GM12864 (cell line): ENCODE measurements at regions not wholly inside any gene's neighbourhood (a gene's known extent, or its start where the extent isn't known, plus 50 kb on each side); places are given as distances from the start of the nearest gene placed in this dataset.

ENCODE experiments used
- DNase-seq: peaks from one replicate; pipeline ENCODE4 v3.0.0-alpha.2; 2011; ENCODE audit warnings: low read depth
- H3K4me3 ChIP-seq: 2 replicates; pipeline ENCODE4 v1.5.1; 2011; ENCODE audit warnings: mild to moderate bottlenecking, low read depth, low read length, control low read depth
- CTCF ChIP-seq: IDR thresholded peaks from 2 replicates; pipeline ENCODE4 v1.5.1; 2011; ENCODE audit warnings: low read depth, mild to moderate bottlenecking, moderate library complexity, low read length, control low read depth, inconsistent platforms; ENCODE audit errors: missing control alignments

DNA sequence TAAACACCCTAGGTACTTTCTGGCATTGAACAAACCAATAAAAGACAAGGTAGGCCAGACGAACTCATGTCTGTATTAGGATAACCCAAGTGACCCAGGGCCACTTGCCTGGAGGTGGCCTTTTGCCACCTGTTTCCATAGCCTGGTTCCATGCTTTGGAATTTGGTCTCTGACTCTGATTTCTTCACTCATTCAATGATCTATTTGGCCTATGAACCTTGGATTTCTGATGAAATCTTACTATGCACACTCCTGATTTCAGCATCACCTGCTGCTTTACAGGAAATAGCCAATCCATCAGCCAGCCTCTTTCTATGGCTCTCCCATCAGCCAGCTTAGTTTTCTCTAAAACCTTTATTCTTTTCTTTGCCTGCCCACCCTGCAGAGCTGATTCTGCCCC lies 142.8 kb upstream of the PSMD7 start:
- H3K4me3 ChIP-seq, result no peak overlapping the region
- no peak for DNase-seq
- TF ChIP-seq CTCF, result no peak

- TF ChIP-seq CTCF, result no peak
- no peak overlapping the region for H3K4me3 ChIP-seq
- no peak for DNase-seq
These were observed 150.0 kb upstream of the PSMD7 start for GRCh38 chr16:74146643-74147042.

GRCh38 chr16:74143171-74143570 lies 153.4 kb upstream of the PSMD7 start:
- no peak for TF ChIP-seq CTCF
- no peak overlapping the region for H3K4me3 ChIP-seq
- DNase-seq, result no peak

- DNase-seq, result no peak
- H3K4me3 ChIP-seq, result no peak overlapping the region
- no peak for TF ChIP-seq CTCF
These were observed 155.6 kb upstream of the PSMD7 start for GRCh38 chr16:74141015-74141414.

DNA sequence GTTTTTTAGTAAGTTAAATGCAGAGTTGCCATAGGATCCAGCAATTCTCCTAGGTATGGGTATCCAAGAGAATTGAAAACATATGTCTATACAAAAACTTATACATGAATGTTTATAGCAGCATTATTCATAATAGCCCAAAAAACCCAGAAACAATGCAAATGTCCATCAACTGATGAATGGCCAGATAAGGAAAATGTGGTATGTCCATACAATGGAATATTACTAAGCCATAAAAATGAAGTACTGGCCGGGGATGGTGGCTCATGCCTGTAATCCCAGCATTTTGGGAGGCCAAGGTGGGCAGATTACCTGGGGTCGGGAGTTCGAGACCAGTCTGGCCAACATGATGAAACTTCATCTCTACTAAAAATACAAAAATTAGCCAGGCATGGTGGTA lies 156.1 kb upstream of the PSMD7 start:
- no peak overlapping the region for H3K4me3 ChIP-seq
- no peak for DNase-seq
- TF ChIP-seq CTCF, result no peak

DNA sequence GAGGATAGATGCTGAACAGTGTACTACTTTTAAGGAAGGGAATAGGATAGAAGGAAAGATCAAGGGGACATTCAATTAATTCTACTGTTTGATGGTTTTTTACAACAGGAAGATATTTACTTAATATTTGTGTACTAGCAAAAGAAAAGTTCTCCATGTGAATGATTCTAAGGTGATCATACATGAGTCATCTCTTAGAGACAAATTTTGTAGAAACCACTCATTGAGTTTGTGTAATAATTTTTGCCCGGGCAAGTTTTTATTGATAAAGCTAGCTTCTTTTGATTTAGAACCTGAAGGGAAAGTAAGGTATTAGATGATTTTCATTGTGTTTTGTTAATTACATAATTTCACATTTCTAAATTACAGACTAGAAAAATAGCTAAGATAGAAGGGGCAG lies 172.8 kb upstream of the PSMD7 start:
- no peak for DNase-seq
- no peak overlapping the region for H3K4me3 ChIP-seq
- no peak for TF ChIP-seq CTCF

GRCh38 chr16:74123195-74123594 lies 173.4 kb upstream of the PSMD7 start:
- no peak overlapping the region for H3K4me3 ChIP-seq
- DNase-seq, result no peak
- no peak for TF ChIP-seq CTCF
